Nephron (organoid): ENCODE measurements at regions not wholly inside any gene's neighbourhood (a gene's known extent, or its start where the extent isn't known, plus 50 kb on each side); places are given as distances from the start of the nearest gene placed in this dataset.

ENCODE experiments used
- H3K27ac Mint-ChIP-seq, 3 experiments: 2 replicates each; pipeline ENCODE4 v1.8.0; 2020; ENCODE audit warnings: mixed read lengths in 3 of 3, mild to moderate bottlenecking in 2 of 3, moderate library complexity in 1 of 3
- H3K27me3 Mint-ChIP-seq: 2 replicates; pipeline ENCODE4 v1.8.0; 2021; ENCODE audit warnings: low read depth, mild to moderate bottlenecking, moderate library complexity, mixed read lengths
- H3K36me3 Mint-ChIP-seq: 2 replicates; pipeline ENCODE4 v1.8.0; 2020; ENCODE audit warnings: low read depth, mixed read lengths
- H3K4me1 Mint-ChIP-seq: 2 replicates; pipeline ENCODE4 v1.8.0; 2020; ENCODE audit warnings: mixed read lengths
- H3K4me3 Mint-ChIP-seq, 3 experiments: 2 replicates each; pipeline ENCODE4 v1.8.0; 2020; ENCODE audit warnings: mild to moderate bottlenecking in 3 of 3, mixed read lengths in 3 of 3, moderate library complexity in 2 of 3
- H3K9me3 Mint-ChIP-seq: 2 replicates; pipeline ENCODE4 v1.8.0; 2020; ENCODE audit warnings: mixed read lengths
- TF ChIP-seq, protein P1 (sequence below), 3 experiments: fragments of 200-600 bp; sonication (generic); IDR thresholded peaks; one replicate each; pipeline ENCODE4 v1.5.0; 2021; ENCODE audit warnings: antibody characterized with exemption in 3 of 3; ENCODE audit not compliant: unreplicated experiment in 3 of 3

DNA sequence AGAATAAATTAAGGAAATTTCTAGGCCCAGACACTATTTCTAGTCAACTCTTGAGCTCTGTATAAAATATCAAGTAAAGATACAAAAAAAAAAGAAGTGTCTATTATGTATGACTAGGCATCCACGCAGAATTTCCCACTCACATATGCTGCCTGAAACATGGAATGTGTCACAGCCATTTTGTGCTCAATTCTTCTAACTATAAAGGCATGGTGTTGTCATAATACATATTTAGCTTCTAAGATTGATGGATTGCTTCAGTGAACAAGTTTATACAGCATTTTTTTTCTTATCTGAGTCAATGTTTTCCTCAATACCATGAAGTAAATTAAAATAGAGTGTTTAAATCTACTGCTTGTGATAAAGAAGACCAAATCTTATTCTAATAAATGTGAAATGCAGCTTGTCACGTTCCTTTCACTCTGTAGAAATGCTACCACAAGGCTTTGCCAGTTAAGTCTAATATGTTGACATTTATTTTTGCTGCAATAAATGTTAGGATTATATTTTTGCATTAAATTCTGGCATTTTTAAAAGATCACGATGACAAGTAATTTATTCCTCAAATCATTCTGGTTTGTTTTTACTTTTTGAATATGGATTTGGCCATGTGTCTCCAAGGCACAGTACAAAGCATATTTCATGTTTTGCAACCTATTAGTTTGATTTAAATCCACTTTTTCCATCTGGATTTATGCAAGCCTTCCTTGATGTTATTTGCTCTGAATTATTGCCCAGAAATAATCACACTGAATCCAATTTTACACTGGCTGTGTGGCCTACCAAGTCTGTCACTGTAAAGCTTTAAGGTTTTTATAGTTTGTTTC, 1829.0 kb upstream of the PCDH7 start:
- no peaks in the 10 kb centered on the region for H3K4me1 Mint-ChIP-seq
- no peak overlapping the region for H3K27ac Mint-ChIP-seq
- H3K27me3 Mint-ChIP-seq, result no peaks in the 10 kb centered on the region
- no peaks in the 10 kb centered on the region for H3K36me3 Mint-ChIP-seq
- no peak overlapping the region for H3K4me3 Mint-ChIP-seq
- TF ChIP-seq, protein P1, sequence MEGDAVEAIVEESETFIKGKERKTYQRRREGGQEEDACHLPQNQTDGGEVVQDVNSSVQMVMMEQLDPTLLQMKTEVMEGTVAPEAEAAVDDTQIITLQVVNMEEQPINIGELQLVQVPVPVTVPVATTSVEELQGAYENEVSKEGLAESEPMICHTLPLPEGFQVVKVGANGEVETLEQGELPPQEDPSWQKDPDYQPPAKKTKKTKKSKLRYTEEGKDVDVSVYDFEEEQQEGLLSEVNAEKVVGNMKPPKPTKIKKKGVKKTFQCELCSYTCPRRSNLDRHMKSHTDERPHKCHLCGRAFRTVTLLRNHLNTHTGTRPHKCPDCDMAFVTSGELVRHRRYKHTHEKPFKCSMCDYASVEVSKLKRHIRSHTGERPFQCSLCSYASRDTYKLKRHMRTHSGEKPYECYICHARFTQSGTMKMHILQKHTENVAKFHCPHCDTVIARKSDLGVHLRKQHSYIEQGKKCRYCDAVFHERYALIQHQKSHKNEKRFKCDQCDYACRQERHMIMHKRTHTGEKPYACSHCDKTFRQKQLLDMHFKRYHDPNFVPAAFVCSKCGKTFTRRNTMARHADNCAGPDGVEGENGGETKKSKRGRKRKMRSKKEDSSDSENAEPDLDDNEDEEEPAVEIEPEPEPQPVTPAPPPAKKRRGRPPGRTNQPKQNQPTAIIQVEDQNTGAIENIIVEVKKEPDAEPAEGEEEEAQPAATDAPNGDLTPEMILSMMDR (IDR thresholded peaks at IDR 0.05; ENCODE audit: unreplicated experiment in 3 of 3), result no peak
- H3K9me3 Mint-ChIP-seq, result peaks cover 5% of the 10 kb centered on the region

DNA sequence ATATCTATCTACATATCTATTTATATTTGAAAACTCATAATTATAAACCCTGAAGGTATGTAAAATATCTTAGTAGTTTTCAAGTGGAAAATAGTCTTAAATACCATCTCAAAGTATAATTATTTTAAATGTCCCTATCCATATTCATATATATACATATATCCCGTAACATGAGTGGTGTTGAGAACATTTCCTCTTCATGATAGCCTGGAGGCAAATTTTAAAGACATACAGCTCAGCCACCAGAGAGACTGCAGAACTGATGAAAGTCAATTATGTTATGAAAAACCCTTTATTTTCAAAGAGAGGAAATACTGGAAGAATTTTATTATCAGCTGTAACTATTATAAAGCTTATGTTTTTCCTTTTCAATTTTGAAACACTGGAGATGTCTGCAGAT, 1806.7 kb upstream of the PCDH7 start:
- no peaks in the 10 kb centered on the region for H3K4me1 Mint-ChIP-seq
- no peaks in the 10 kb centered on the region for H3K9me3 Mint-ChIP-seq
- H3K27ac Mint-ChIP-seq, result no peak overlapping the region
- TF ChIP-seq, protein P1 (IDR thresholded peaks at IDR 0.05; ENCODE audit: unreplicated experiment in 3 of 3), result no peak
- H3K4me3 Mint-ChIP-seq, result no peak overlapping the region
- H3K27me3 Mint-ChIP-seq, result no peaks in the 10 kb centered on the region
- H3K36me3 Mint-ChIP-seq, result no peaks in the 10 kb centered on the region

DNA sequence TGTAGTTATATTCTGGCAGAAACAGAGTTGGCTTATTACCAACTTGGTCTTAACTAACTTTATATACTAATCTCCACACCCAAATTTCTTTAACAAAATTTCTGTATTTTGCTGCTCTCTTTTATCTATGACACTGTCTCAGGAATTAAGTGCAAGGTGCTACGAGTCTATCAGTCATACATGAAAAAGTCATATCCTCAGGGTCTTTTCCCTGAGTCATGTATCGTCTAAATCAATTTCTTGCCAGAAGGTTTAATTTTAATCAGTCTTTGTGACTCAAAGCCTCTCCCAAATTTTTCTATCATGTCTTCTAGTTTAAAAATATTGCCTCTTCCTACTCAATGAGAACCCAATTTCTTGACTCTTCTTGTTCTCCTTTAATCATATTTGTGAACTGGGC, 1803.6 kb upstream of the PCDH7 start:
- Mint-ChIP-seq H3K4me1 (no peaks in the 10 kb centered on the region), H3K27me3 (no peaks in the 10 kb centered on the region), H3K4me3 (no peak overlapping the region), H3K36me3 (no peaks in the 10 kb centered on the region), H3K9me3 (no peaks in the 10 kb centered on the region), H3K27ac (no peak overlapping the region)
- TF ChIP-seq, protein P1 (IDR thresholded peaks at IDR 0.05; ENCODE audit: unreplicated experiment in 3 of 3), result no peak

DNA sequence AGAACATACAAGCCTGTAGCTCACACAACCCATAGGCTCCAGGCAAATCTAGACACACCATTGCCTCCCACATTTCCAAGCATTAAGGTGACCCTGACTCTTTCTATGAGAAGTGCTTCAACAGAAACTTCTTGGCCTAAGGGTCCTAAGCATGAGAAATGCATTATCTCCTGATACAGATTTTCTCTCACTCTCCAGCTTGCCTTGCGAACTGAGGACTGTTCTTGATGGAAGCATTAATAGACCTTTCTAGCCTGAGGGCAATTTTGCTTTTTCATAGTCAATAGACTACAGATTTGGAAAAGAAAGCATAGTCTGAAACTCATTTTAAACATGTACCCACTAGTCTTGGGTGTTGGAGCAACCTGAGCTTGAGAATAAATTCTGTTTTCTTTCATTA, 1801.3 kb upstream of the PCDH7 start:
- no peaks in the 10 kb centered on the region for H3K9me3 Mint-ChIP-seq
- TF ChIP-seq, protein P1 (IDR thresholded peaks at IDR 0.05; ENCODE audit: unreplicated experiment in 3 of 3), result no peak
- H3K4me3 Mint-ChIP-seq, result no peak overlapping the region
- no peaks in the 10 kb centered on the region for H3K4me1 Mint-ChIP-seq
- H3K27ac Mint-ChIP-seq, result no peak overlapping the region
- no peaks in the 10 kb centered on the region for H3K36me3 Mint-ChIP-seq
- H3K27me3 Mint-ChIP-seq, result no peaks in the 10 kb centered on the region

DNA sequence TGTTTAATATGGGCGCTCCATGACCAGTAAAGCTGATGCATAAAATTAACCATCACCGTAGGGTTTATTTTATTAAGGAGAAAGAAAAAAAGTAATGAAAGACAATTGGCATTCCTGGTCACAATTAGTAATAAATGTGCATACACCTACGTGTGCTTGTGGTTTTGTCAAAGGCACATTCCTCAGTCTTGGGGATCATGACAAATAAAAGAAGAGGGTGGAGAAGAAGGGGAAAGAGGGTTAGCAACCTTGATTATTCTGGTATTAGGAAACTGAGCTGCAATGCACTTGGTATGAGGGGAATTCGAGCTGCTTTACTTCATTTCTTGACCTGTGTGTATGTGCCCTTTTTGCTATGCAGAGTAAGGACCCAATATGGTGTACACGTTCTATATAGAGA, 1798.3 kb upstream of the PCDH7 start:
- Mint-ChIP-seq H3K9me3 (no peaks in the 10 kb centered on the region), H3K27ac (no peak overlapping the region), H3K4me1 (no peaks in the 10 kb centered on the region), H3K36me3 (no peaks in the 10 kb centered on the region), H3K27me3 (no peaks in the 10 kb centered on the region), H3K4me3 (no peak overlapping the region)
- TF ChIP-seq, protein P1 (IDR thresholded peaks at IDR 0.05; ENCODE audit: unreplicated experiment in 3 of 3), result no peak

DNA sequence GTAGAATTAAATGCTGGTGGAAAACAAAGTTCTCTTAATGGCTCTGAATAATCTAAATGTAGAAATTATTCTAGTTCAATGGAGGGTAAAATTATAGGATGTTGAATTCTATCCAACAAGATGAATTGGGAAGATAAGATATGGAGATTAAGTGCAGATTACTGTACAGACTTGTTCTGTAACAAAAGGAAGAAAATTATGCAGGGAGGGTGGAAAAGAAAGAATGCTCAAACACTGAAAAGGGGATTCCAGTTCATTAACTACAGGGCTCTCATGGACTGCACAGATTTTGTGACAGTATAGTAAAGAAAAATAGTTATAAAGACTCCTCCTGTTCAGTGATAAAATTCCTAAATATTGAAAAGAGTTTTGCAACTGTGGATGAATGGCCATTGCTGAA, 1794.0 kb upstream of the PCDH7 start:
- Mint-ChIP-seq H3K27me3 (no peaks in the 10 kb centered on the region), H3K27ac (no peak overlapping the region), H3K36me3 (no peaks in the 10 kb centered on the region), H3K4me3 (no peak overlapping the region), H3K9me3 (no peaks in the 10 kb centered on the region), H3K4me1 (no peaks in the 10 kb centered on the region)
- TF ChIP-seq, protein P1 (IDR thresholded peaks at IDR 0.05; ENCODE audit: unreplicated experiment in 3 of 3), result no peak
